Testis (tissue), 2 donors: ENCODE measurements at regions not wholly inside any gene's neighbourhood (a gene's known extent, or its start where the extent isn't known, plus 50 kb on each side); places are given as distances from the start of the nearest gene placed in this dataset.

ENCODE experiments used
- DNase-seq: peaks from one replicate; pipeline ENCODE4 v3.0.0-alpha.2; 2019
- H3K27ac ChIP-seq, 2 donors: fragments of 200-600 bp; sonication (generic); one replicate each; pipeline ENCODE4 v1.5.1; 2019
- H3K27me3 ChIP-seq: fragments of 200-600 bp; sonication (generic); one replicate; pipeline ENCODE4 v1.5.1; 2019
- H3K36me3 ChIP-seq: fragments of 200-600 bp; sonication (generic); one replicate; pipeline ENCODE4 v1.5.1; 2017; ENCODE audit warnings: low read depth; ENCODE audit errors: missing control alignments
- H3K4me1 ChIP-seq: fragments of 200-600 bp; sonication (generic); one replicate; pipeline ENCODE4 v1.5.1; 2019
- H3K4me3 ChIP-seq, 2 donors: fragments of 200-600 bp; sonication (generic); one replicate each; pipeline ENCODE4 v1.5.1; 2017 to 2019
- H3K9me3 ChIP-seq: fragments of 200-600 bp; sonication (generic); one replicate; pipeline ENCODE4 v1.5.1; 2017
- POLR2A ChIP-seq: fragments of 450-650 bp; IDR thresholded peaks from one replicate; pipeline ENCODE4 v1.6.1; 2017; ENCODE audit warnings: antibody characterized with exemption, mild to moderate bottlenecking, moderate library complexity
- WGBS, 2 donors: methylation state at CpG; one replicate each; pipeline ENCODE4 v1.1.5; 2018; 5-methylcytosine and 5-hydroxymethylcytosine counted together
- intact Hi-C: fragments of 100-400 bp; cut with DNase I; formaldehyde crosslinking; loops from one replicate; pipeline ENCODE4 v1.15.1; 2023; ENCODE audit warnings: low total_unique reads
- TF ChIP-seq, protein P1 (sequence below), 3 experiments: fragments of 450-650 bp in 2 of 3; fragments of 200-600 bp in 1 of 3; sonication (generic) in 1 of 3; IDR thresholded peaks; one replicate each; pipeline ENCODE4 v1.5.1; 2016 to 2019; ENCODE audit warnings: antibody characterized with exemption in 3 of 3, mild to moderate bottlenecking in 2 of 3, moderate library complexity in 1 of 3

- 53 to 73% methylated on average over 1 of the region's 1 CpG for WGBS, 2 donors
- H3K27me3 ChIP-seq: no peaks in the 10 kb centered on the region
- H3K36me3 ChIP-seq: no peaks in the 10 kb centered on the region
- DNase-seq: no peak
- H3K4me1 ChIP-seq: no peaks in the 10 kb centered on the region
- H3K4me3 ChIP-seq: no peak overlapping the region
- intact Hi-C loops: no loop called here
- H3K27ac ChIP-seq: no peak overlapping the region
- TF ChIP-seq POLR2A: no peak
- TF ChIP-seq, protein P1, sequence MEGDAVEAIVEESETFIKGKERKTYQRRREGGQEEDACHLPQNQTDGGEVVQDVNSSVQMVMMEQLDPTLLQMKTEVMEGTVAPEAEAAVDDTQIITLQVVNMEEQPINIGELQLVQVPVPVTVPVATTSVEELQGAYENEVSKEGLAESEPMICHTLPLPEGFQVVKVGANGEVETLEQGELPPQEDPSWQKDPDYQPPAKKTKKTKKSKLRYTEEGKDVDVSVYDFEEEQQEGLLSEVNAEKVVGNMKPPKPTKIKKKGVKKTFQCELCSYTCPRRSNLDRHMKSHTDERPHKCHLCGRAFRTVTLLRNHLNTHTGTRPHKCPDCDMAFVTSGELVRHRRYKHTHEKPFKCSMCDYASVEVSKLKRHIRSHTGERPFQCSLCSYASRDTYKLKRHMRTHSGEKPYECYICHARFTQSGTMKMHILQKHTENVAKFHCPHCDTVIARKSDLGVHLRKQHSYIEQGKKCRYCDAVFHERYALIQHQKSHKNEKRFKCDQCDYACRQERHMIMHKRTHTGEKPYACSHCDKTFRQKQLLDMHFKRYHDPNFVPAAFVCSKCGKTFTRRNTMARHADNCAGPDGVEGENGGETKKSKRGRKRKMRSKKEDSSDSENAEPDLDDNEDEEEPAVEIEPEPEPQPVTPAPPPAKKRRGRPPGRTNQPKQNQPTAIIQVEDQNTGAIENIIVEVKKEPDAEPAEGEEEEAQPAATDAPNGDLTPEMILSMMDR (IDR thresholded peaks at IDR 0.05): no peak
- no peaks in the 10 kb centered on the region for H3K9me3 ChIP-seq
Observed at GRCh38 chr4:11263208-11263607, 165.5 kb downstream of the HS3ST1 start.

DNA sequence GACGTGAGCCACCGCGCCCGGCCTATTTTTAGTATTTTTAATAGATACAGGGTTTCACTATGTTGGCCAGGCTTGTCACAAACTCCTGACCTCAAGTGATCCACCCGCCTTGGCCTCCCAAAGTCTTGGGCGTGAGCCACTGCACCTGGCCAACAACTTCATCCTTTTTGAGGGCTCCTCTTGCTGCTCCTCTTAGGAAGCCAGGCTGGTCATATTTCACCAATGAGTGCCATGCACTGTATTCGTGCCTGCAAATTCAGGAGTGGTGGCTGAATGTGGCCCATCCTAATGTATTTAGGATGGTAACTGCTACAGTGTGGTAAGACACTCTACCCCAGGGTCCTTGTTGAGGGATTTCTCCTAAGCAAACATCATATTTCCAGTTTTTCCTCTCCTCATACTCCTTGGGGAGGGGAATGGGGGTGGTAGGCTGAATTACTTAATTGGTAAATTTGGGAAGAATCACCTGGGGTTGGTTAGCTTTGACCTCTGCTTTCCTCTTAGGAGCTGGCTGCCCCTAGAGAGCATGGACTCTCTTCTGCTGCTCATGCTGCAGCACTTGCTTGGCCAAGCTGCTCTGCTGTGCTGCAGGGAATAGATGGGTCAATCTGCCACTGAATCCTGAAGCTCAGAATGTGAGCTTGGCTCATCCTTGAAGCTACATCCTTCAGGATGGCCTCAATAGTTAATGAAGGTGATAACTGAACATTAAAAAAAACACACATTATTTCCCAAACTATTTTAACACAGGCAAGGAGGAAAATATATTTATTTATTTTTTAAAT is 167.4 kb downstream of the HS3ST1 start:
- intact Hi-C loops: no loop called here
- H3K36me3 ChIP-seq: no peaks in the 10 kb centered on the region
- no peaks in the 10 kb centered on the region for H3K27me3 ChIP-seq
- WGBS, 2 donors: 51 to 75% methylated on average over 6 to 7 of the region's 7 CpGs
- no peak for TF ChIP-seq POLR2A
- TF ChIP-seq, protein P1 (IDR thresholded peaks at IDR 0.05): no peak
- H3K4me3 ChIP-seq: no peak overlapping the region
- no peaks in the 10 kb centered on the region for H3K4me1 ChIP-seq
- no peaks in the 10 kb centered on the region for H3K9me3 ChIP-seq
- H3K27ac ChIP-seq: no peak overlapping the region
- DNase-seq: no peak

GRCh38 chr4:11259837-11260236 is 168.9 kb downstream of the HS3ST1 start:
- Histone ChIP-seq H3K4me1 (no peaks in the 10 kb centered on the region), H3K27me3 (no peaks in the 10 kb centered on the region), H3K27ac (no peak overlapping the region), H3K9me3 (no peaks in the 10 kb centered on the region), H3K36me3 (no peaks in the 10 kb centered on the region), H3K4me3 (no peak overlapping the region)
- no peak for DNase-seq
- WGBS, 2 donors: 76 to 91% methylated on average over 2 of the region's 2 CpGs
- TF ChIP-seq POLR2A: no peak
- TF ChIP-seq, protein P1 (IDR thresholded peaks at IDR 0.05): no peak
- intact Hi-C loops: no loop called here

DNA sequence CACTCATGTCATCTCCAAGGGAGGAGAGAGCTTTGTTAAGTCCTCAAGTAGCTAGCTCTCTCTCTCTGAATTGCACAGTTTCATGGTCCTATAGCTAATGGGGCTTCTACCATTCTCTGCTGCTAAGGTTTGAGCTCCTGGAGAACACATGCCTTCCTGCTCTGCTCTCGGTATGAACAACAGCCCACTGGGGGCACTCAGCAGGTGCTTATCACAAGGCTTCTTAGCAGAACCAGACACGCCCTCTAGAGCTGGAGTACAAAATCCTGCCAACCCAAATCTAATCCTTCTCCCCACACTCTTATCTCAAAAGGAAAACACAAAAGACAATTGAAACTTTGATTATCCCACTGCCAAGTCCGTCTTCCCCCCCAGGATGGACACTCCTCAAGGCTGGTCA is 176.5 kb downstream of the HS3ST1 start:
- Histone ChIP-seq H3K9me3 (no peaks in the 10 kb centered on the region), H3K4me1 (no peaks in the 10 kb centered on the region), H3K27ac (no peak overlapping the region), H3K4me3 (no peak overlapping the region), H3K36me3 (no peaks in the 10 kb centered on the region), H3K27me3 (no peaks in the 10 kb centered on the region)
- intact Hi-C loops: no loop called here
- TF ChIP-seq POLR2A: no peak
- TF ChIP-seq, protein P1 (IDR thresholded peaks at IDR 0.05): no peak
- no peak for DNase-seq
- WGBS, 2 donors: 73 to 80% methylated on average over 3 of the region's 3 CpGs

- Histone ChIP-seq H3K4me3 (no peak overlapping the region), H3K27ac (no peak overlapping the region), H3K27me3 (no peaks in the 10 kb centered on the region), H3K9me3 (no peaks in the 10 kb centered on the region), H3K36me3 (no peaks in the 10 kb centered on the region), H3K4me1 (no peaks in the 10 kb centered on the region)
- DNase-seq: no peak
- no peak for TF ChIP-seq POLR2A
- TF ChIP-seq, protein P1 (IDR thresholded peaks at IDR 0.05): no peak
- intact Hi-C loops: no loop called here
Observed at GRCh38 chr4:11250510-11250909, 178.2 kb downstream of the HS3ST1 start.
